Osteocyte (in vitro differentiated cells): ENCODE measurements at regions not wholly inside any gene's neighbourhood (a gene's known extent, or its start where the extent isn't known, plus 50 kb on each side); places are given as distances from the start of the nearest gene placed in this dataset.

ENCODE experiments used
- DNase-seq: peaks from one replicate; pipeline ENCODE4 v3.0.0; 2021; ENCODE audit warnings: mixed read lengths; ENCODE audit not compliant: unreplicated experiment; ENCODE audit errors: extremely low spot score
- H3K27ac Mint-ChIP-seq: one replicate; pipeline ENCODE4 v1.8.0; 2021; ENCODE audit warnings: mild to moderate bottlenecking, mixed read lengths; ENCODE audit not compliant: unreplicated experiment
- H3K27me3 Mint-ChIP-seq: one replicate; pipeline ENCODE4 v1.8.0; 2021; ENCODE audit warnings: mixed read lengths; ENCODE audit not compliant: unreplicated experiment
- H3K36me3 Mint-ChIP-seq: one replicate; pipeline ENCODE4 v1.8.0; 2021; ENCODE audit warnings: mixed read lengths; ENCODE audit not compliant: unreplicated experiment
- H3K4me1 Mint-ChIP-seq: one replicate; pipeline ENCODE4 v1.8.0; 2021; ENCODE audit warnings: mixed read lengths; ENCODE audit not compliant: unreplicated experiment
- H3K4me3 Mint-ChIP-seq: one replicate; pipeline ENCODE4 v1.8.0; 2021; ENCODE audit warnings: mild to moderate bottlenecking, moderate library complexity, mixed read lengths; ENCODE audit not compliant: unreplicated experiment
- H3K9me3 Mint-ChIP-seq: one replicate; pipeline ENCODE4 v1.8.0; 2021; ENCODE audit warnings: mixed read lengths; ENCODE audit not compliant: unreplicated experiment
- CTCF ChIP-seq: fragments of 200-600 bp; sonication (generic); IDR thresholded peaks from 2 replicates; pipeline ENCODE4 v1.5.0; 2021; ENCODE audit warnings: antibody characterized with exemption, mild to moderate bottlenecking, moderate library complexity

GRCh38 chr13:68616600-68617222 lies 1386.6 kb upstream of the PCDH9 start:
- TF ChIP-seq CTCF, result no peak
- H3K27ac Mint-ChIP-seq, result no peak overlapping the region
- H3K36me3 Mint-ChIP-seq, result no peaks in the 10 kb centered on the region
- H3K27me3 Mint-ChIP-seq, result peaks cover 2% of the 10 kb centered on the region
- H3K4me3 Mint-ChIP-seq, result no peak overlapping the region
- peaks cover 15% of the 10 kb centered on the region for H3K9me3 Mint-ChIP-seq
- no peak for DNase-seq
- H3K4me1 Mint-ChIP-seq, result no peaks in the 10 kb centered on the region

- Mint-ChIP-seq H3K4me1 (no peaks in the 10 kb centered on the region), H3K27ac (no peak overlapping the region), H3K27me3 (no peaks in the 10 kb centered on the region), H3K4me3 (no peak overlapping the region), H3K9me3 (no peaks in the 10 kb centered on the region), H3K36me3 (no peaks in the 10 kb centered on the region)
- TF ChIP-seq CTCF, result no peak
- DNase-seq, result no peak
Measured at GRCh38 chr13:68609661-68610060, 1379.5 kb upstream of the PCDH9 start.

DNA sequence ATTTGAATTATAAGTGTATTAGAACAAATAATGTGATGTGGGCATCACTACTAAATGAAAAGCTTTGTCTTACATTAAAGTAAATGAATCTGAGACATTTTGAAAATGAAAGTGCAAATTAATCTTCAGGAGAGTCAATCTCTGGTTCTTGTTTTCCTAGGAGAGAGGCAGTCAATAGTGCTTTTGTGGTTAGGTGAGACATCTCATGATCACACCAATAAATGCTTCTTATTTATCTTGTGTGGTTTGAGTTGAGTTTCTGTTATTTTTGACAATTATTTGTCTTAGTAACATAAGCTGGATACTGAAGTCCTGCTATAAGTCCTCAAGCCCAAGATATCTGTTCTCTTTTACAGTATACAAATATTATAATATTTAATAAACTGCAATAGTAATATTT lies 1378.0 kb upstream of the PCDH9 start:
- no peaks in the 10 kb centered on the region for H3K9me3 Mint-ChIP-seq
- no peak for DNase-seq
- H3K4me1 Mint-ChIP-seq, result no peaks in the 10 kb centered on the region
- TF ChIP-seq CTCF, result no peak
- no peaks in the 10 kb centered on the region for H3K36me3 Mint-ChIP-seq
- H3K27me3 Mint-ChIP-seq, result no peaks in the 10 kb centered on the region
- H3K4me3 Mint-ChIP-seq, result no peak overlapping the region
- no peak overlapping the region for H3K27ac Mint-ChIP-seq

DNA sequence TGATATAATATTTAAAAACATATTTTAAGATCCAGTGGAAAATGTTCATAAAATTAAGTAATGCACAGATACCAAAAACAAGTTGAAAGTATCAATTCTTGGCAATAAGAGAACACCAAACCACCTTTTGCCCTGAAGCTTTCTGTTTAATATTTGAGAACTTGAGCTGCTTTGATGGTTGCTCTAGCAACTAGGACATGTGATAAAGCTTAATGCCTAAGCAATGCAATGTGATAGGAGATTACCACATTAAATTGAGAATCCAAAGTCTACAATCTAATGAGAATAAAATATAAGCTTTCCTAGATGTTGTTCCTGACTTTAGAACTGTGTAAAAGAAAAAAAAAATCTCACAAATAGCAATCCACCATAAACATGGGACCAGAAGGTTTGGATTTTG lies 1367.5 kb upstream of the PCDH9 start:
- Mint-ChIP-seq H3K27ac (no peak overlapping the region), H3K36me3 (no peaks in the 10 kb centered on the region), H3K9me3 (no peaks in the 10 kb centered on the region), H3K4me1 (peaks cover 2% of the 10 kb centered on the region), H3K27me3 (peaks cover 4% of the 10 kb centered on the region), H3K4me3 (no peak overlapping the region)
- no peak for TF ChIP-seq CTCF
- DNase-seq, result no peak

DNA sequence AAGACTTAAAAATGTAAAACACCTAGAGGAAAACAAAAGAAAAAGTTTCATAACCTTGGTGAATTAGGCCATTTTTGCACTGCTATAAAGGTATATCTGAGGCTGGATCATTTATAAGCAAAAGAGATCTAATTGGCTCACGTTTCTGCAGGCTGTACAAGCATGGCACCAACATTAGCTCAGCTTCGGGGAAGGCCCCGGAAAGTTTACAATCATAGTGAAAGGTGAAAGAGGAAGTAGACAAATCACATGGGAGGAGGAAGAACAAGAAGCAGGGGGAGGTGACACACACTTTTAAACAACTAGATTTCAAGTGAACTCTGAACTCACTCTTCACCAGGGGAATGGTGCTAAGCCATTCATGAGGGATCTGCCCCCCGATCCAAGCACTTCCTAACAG lies 1358.5 kb upstream of the PCDH9 start:
- H3K9me3 Mint-ChIP-seq, result no peaks in the 10 kb centered on the region
- H3K36me3 Mint-ChIP-seq, result no peaks in the 10 kb centered on the region
- H3K27ac Mint-ChIP-seq, result no peak overlapping the region
- H3K27me3 Mint-ChIP-seq, result no peaks in the 10 kb centered on the region
- no peak overlapping the region for H3K4me3 Mint-ChIP-seq
- no peak for TF ChIP-seq CTCF
- no peak for DNase-seq
- H3K4me1 Mint-ChIP-seq, result no peaks in the 10 kb centered on the region
